22Rv1 (cell line): ENCODE measurements at regions not wholly inside any gene's neighbourhood (a gene's known extent, or its start where the extent isn't known, plus 50 kb on each side); places are given as distances from the start of the nearest gene placed in this dataset.

Experiments
- ZFX ChIP-seq: fragments of 450-650 bp; IDR thresholded peaks from 2 replicates; pipeline ENCODE4 v1.6.1; 2017; ENCODE audit warnings: antibody characterized with exemption, borderline replicate concordance
- TF ChIP-seq, protein P1 (sequence below): fragments of 450-650 bp; IDR thresholded peaks from 2 replicates; pipeline ENCODE4 v1.5.1; 2017; ENCODE audit warnings: mild to moderate bottlenecking

DNA sequence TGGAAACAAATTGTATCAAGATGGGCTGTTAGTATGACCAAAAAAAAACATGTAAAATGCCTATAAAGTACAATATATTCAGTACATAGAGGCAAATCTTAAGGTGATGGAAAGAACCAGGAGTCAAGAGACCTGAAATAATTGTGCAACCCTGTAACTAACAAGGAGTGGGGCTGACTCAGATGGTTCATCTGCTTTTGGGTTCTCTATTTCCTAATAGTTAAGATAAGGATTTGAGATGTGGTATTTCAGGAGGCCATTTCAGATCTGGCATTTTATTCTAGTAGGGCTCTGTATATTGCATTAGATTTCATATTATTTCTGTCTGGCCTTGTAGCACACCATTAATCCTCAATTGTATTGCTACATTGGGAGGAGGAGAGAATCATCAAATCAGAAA is 268.4 kb downstream of the HS3ST1 start:
- TF ChIP-seq, protein P1, sequence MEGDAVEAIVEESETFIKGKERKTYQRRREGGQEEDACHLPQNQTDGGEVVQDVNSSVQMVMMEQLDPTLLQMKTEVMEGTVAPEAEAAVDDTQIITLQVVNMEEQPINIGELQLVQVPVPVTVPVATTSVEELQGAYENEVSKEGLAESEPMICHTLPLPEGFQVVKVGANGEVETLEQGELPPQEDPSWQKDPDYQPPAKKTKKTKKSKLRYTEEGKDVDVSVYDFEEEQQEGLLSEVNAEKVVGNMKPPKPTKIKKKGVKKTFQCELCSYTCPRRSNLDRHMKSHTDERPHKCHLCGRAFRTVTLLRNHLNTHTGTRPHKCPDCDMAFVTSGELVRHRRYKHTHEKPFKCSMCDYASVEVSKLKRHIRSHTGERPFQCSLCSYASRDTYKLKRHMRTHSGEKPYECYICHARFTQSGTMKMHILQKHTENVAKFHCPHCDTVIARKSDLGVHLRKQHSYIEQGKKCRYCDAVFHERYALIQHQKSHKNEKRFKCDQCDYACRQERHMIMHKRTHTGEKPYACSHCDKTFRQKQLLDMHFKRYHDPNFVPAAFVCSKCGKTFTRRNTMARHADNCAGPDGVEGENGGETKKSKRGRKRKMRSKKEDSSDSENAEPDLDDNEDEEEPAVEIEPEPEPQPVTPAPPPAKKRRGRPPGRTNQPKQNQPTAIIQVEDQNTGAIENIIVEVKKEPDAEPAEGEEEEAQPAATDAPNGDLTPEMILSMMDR: no peak
- TF ChIP-seq ZFX: no peak
